HFF-Myc (cell line): ENCODE measurements at regions not wholly inside any gene's neighbourhood (a gene's known extent, or its start where the extent isn't known, plus 50 kb on each side); places are given as distances from the start of the nearest gene placed in this dataset.

Experiments
- DNase-seq: peaks from one replicate; pipeline ENCODE4 v3.0.0-alpha.2; 2011; ENCODE audit warnings: low read depth; ENCODE audit errors: extremely low read depth
- H3K4me3 ChIP-seq: replicated peaks from 2 replicates; pipeline ENCODE4 v1.5.1; 2011; ENCODE audit warnings: low read depth, mild to moderate bottlenecking, control low read depth, low read length
- CTCF ChIP-seq: IDR thresholded peaks from 2 replicates; pipeline ENCODE4 v1.5.1; 2012; ENCODE audit warnings: mild to moderate bottlenecking, low read depth, low read length, control low read depth; ENCODE audit errors: missing control alignments

- H3K4me3 ChIP-seq, result peak overlapping the region; percentile 30
- DNase-seq, result peak; percentile 22
- no peak for TF ChIP-seq CTCF
Measured at GRCh38 chr18:75638776-75639471, 211.4 kb upstream of the SMIM21 start.

GRCh38 chr18:75638223-75638775 is 210.8 kb upstream of the SMIM21 start:
- peak; percentile 11 for TF ChIP-seq CTCF
- peak; percentile 24 for DNase-seq
- H3K4me3 ChIP-seq, result peak overlapping the region; percentile 30

- TF ChIP-seq CTCF, result no peak
- no peak overlapping the region for H3K4me3 ChIP-seq
- DNase-seq, result no peak
Measured at GRCh38 chr18:75635096-75635495, 207.6 kb upstream of the SMIM21 start.

GRCh38 chr18:75625966-75626365 is 198.5 kb upstream of the SMIM21 start:
- H3K4me3 ChIP-seq, result no peak overlapping the region
- TF ChIP-seq CTCF, result no peak
- DNase-seq, result no peak

GRCh38 chr18:75624869-75625268 is 197.4 kb upstream of the SMIM21 start:
- H3K4me3 ChIP-seq, result no peak overlapping the region
- DNase-seq, result no peak
- no peak for TF ChIP-seq CTCF

GRCh38 chr18:75621818-75622217 is 194.3 kb upstream of the SMIM21 start:
- no peak for TF ChIP-seq CTCF
- no peak overlapping the region for H3K4me3 ChIP-seq
- DNase-seq, result no peak

GRCh38 chr18:75618146-75618545 is 190.6 kb upstream of the SMIM21 start:
- no peak for TF ChIP-seq CTCF

More at GRCh38 chr18:75618146-75618545, 190.6 kb upstream of the SMIM21 start:
- no peak for DNase-seq
- H3K4me3 ChIP-seq, result no peak overlapping the region
